IMR-90 (cell line): ENCODE measurements at regions not wholly inside any gene's neighbourhood (a gene's known extent, or its start where the extent isn't known, plus 50 kb on each side); places are given as distances from the start of the nearest gene placed in this dataset.

Experiments
- BHLHE40 ChIP-seq: fragments of 150-350 bp; IDR thresholded peaks from 2 replicates; pipeline ENCODE4 v1.6.1; 2016; ENCODE audit warnings: mild to moderate bottlenecking, low read depth, low read length
- CEBPB ChIP-seq: IDR thresholded peaks from 2 replicates; pipeline ENCODE4 v1.6.1; 2012; ENCODE audit warnings: low read depth, low read length, improper control_type of control experiment
- CTCF ChIP-seq: conservative IDR thresholded peaks from 2 replicates; pipeline ENCODE4 v1.5.1; 2012; ENCODE audit warnings: mild to moderate bottlenecking, low read depth, low read length, improper control_type of control experiment
- FOS ChIP-seq: fragments of 150-350 bp; IDR thresholded peaks from 2 replicates; pipeline ENCODE4 v1.6.1; 2016; ENCODE audit warnings: low read depth, low read length
- POLR2A ChIP-seq: IDR thresholded peaks from 2 replicates; pipeline ENCODE4 v1.6.1; 2012; ENCODE audit warnings: mild to moderate bottlenecking, low read depth, low read length
- RAD21 ChIP-seq: IDR thresholded peaks from 2 replicates; pipeline ENCODE4 v1.6.1; 2012; ENCODE audit warnings: low read length, improper control_type of control experiment
- RCOR1 ChIP-seq: IDR thresholded peaks from 2 replicates; pipeline ENCODE4 v1.6.1; 2012; ENCODE audit warnings: mild to moderate bottlenecking, low read length, improper control_type of control experiment; ENCODE audit not compliant: insufficient replicate concordance
- SMC3 ChIP-seq: fragments of 150-350 bp; IDR thresholded peaks from 2 replicates; pipeline ENCODE4 v1.6.1; 2016; ENCODE audit warnings: low read depth, mild to moderate bottlenecking, antibody characterized with exemption, low read length, moderate library complexity
- TF ChIP-seq, protein P1 (sequence below): fragments of 150-350 bp; IDR thresholded peaks from 2 replicates; pipeline ENCODE4 v1.6.1; 2016; ENCODE audit warnings: low read depth, mild to moderate bottlenecking, low read length, moderate library complexity, borderline replicate concordance

DNA sequence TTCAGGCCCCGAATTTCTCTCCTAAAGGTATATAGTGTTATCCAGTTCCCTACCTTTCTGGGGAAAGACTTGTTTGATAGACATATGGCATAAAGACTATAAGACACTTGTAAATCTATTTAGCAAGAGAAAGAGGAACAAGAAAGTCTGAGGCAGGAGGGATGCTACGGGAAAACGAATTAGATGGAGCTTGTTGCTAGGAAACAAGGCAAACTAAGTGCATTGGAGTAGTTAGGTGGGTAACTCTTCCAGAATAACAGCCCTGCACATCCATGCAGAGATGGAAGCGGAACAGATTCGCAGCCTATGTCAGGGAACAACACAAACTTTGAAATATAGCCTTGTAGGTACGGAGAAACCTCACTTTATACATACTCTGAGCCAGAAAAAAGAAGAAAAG lies 810.3 kb upstream of the CRIM1 start:
- TF ChIP-seq CTCF (no peak), CEBPB (no peak), POLR2A (no peak), RAD21 (no peak), BHLHE40 (no peak), FOS (no peak), SMC3 (no peak), RCOR1 (no peak)
- TF ChIP-seq, protein P1, sequence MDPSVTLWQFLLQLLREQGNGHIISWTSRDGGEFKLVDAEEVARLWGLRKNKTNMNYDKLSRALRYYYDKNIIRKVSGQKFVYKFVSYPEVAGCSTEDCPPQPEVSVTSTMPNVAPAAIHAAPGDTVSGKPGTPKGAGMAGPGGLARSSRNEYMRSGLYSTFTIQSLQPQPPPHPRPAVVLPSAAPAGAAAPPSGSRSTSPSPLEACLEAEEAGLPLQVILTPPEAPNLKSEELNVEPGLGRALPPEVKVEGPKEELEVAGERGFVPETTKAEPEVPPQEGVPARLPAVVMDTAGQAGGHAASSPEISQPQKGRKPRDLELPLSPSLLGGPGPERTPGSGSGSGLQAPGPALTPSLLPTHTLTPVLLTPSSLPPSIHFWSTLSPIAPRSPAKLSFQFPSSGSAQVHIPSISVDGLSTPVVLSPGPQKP = no peak
